Panc1 (cell line): ENCODE measurements at regions not wholly inside any gene's neighbourhood (a gene's known extent, or its start where the extent isn't known, plus 50 kb on each side); places are given as distances from the start of the nearest gene placed in this dataset.

Experiments
- ATAC-seq: fragments of 200-7000 bp; cut with Tn5 transposase; 2 replicates; pipeline ENCODE4 v1.9.1; 2020; ENCODE audit warnings: mild to moderate bottlenecking, moderate library complexity
- BruUV-seq: library from RNA; stranded (reverse); fragments of 400-500 nt; replicated peaks from 2 replicates; lab custom pipeline; 2021; lab: Mats Ljungman, UMichigan
- CTCF ChIA-PET: fragments of 300-600 bp; sonication (Branson Sonifier 250); formaldehyde crosslinking; loops from one replicate; lab custom pipeline; 2022; ENCODE audit warnings: antibody characterized with exemption; lab: Charles Lee
- POLR2A ChIA-PET: fragments of 300-600 bp; sonication (Branson Sonifier 250); formaldehyde crosslinking; loops from one replicate; lab custom pipeline; 2022; ENCODE audit warnings: antibody characterized with exemption; lab: Charles Lee
- DNase-seq: peaks from one replicate; pipeline ENCODE4 v3.0.0-alpha.2; 2010; ENCODE audit warnings: low read depth, low spot score
- H3K27ac ChIP-seq: 2 replicates; pipeline ENCODE4 v1.5.1; 2011; ENCODE audit warnings: mild to moderate bottlenecking, low read length, inconsistent platforms
- H3K27me3 ChIP-seq: fragments of 200-500 bp; sonication (Bioruptor generic); 2 replicates; pipeline ENCODE4 v1.6.0; 2014; ENCODE audit warnings: low read length, inconsistent platforms; ENCODE audit not compliant: control insufficient read depth, insufficient read depth
- H3K36me3 ChIP-seq: fragments of 200-500 bp; sonication (Bioruptor generic); 2 replicates; pipeline ENCODE4 v1.5.1; 2014; ENCODE audit warnings: inconsistent platforms, mild to moderate bottlenecking, low read length, moderate library complexity; ENCODE audit not compliant: control insufficient read depth, insufficient read depth
- H3K4me1 ChIP-seq: 2 replicates; pipeline ENCODE4 v1.5.1; 2011; ENCODE audit warnings: inconsistent platforms, mild to moderate bottlenecking, low read length, moderate library complexity; ENCODE audit not compliant: control insufficient read depth, insufficient read depth
- H3K4me3 ChIP-seq, 2 experiments: 2 replicates each; pipeline ENCODE4 v1.5.1; 2011 to 2012; ENCODE audit warnings: low read depth in 2 of 2, low read length in 2 of 2, mild to moderate bottlenecking in 2 of 2, inconsistent platforms in 1 of 2, moderate library complexity in 1 of 2
- H3K9me3 ChIP-seq: fragments of 200-500 bp; sonication (Bioruptor generic); 2 replicates; pipeline ENCODE4 v1.5.1; 2014; ENCODE audit warnings: low read depth, mild to moderate bottlenecking, inconsistent platforms, low read length, moderate library complexity; ENCODE audit not compliant: control insufficient read depth, insufficient read depth
- CTCF ChIP-seq: fragments of 450-650 bp; IDR thresholded peaks from 2 replicates; pipeline ENCODE4 v1.5.1; 2017; ENCODE audit warnings: mild to moderate bottlenecking
- POLR2AphosphoS5 ChIP-seq: IDR thresholded peaks from 2 replicates; pipeline ENCODE4 v1.6.1; 2012; ENCODE audit warnings: mild to moderate bottlenecking, low read depth, low read length, moderate library complexity
- REST ChIP-seq, 2 experiments: IDR thresholded peaks; 2 replicates each; pipeline ENCODE4 v1.6.1; 2011 to 2012; ENCODE audit warnings: low read depth in 2 of 2, control low read depth in 1 of 2, low read length in 1 of 2, mild to moderate bottlenecking in 1 of 2, moderate library complexity in 1 of 2; ENCODE audit not compliant: insufficient read depth in 1 of 2
- SIN3A ChIP-seq: IDR thresholded peaks from 2 replicates; pipeline ENCODE4 v1.6.1; 2012; ENCODE audit warnings: low read depth, mild to moderate bottlenecking, low read length, moderate library complexity, borderline replicate concordance; ENCODE audit not compliant: insufficient read depth
- TCF7L2 ChIP-seq: IDR thresholded peaks from 2 replicates; pipeline ENCODE4 v1.6.1; 2011; ENCODE audit warnings: mild to moderate bottlenecking, low read depth, low read length, inconsistent platforms
- in situ Hi-C: cut with HindIII; loops from 2 replicates; pipeline ENCODE4 v1.10.0; 2016; ENCODE audit warnings: low sequenced_read_pairs, low pct_unique_long_range_greater_than_20kb
- intact Hi-C: fragments of 100-400 bp; cut with micrococcal nuclease; formaldehyde crosslinking; loops from one replicate; pipeline ENCODE4 v1.10.0; 2022; ENCODE audit not compliant: unreplicated experiment

- ChIA-PET CTCF (interaction anchor here (0.9 kb wide), 1 partner anchor 344 kb away, joined by 7 read pairs; no protein-coding TSS in a partner anchor), POLR2A (no interaction called here)
- Histone ChIP-seq H3K4me1 (no peaks in the 10 kb centered on the region), H3K4me3 (no peak overlapping the region), H3K27me3 (peaks cover 3% of the 10 kb centered on the region), H3K27ac (no peak overlapping the region), H3K36me3 (no peaks in the 10 kb centered on the region), H3K9me3 (no peaks in the 10 kb centered on the region)
- DNase-seq, result no peak
- in situ Hi-C loops, result no loop called here
- ATAC-seq, result no peak
- intact Hi-C loops, result no loop called here
- BruUV-seq, result no TSS peak
- no peak for TF ChIP-seq TCF7L2
- TF ChIP-seq REST (IDR thresholded peaks at IDR 0.05; ENCODE audit: insufficient read depth in 1 of 2, low read depth in 2 of 2, low read length in 1 of 2), result no peak
- no peak for TF ChIP-seq CTCF
- no peak for TF ChIP-seq POLR2AphosphoS5
- no peak for TF ChIP-seq SIN3A
Measured at GRCh38 chr17:6018788-6019187, 51.4 kb upstream of the WSCD1 start.

GRCh38 chr17:6019959-6020358 lies 50.2 kb upstream of the WSCD1 start:
- H3K9me3 ChIP-seq, result no peaks in the 10 kb centered on the region
- peaks cover 3% of the 10 kb centered on the region for H3K27me3 ChIP-seq
- H3K4me3 ChIP-seq, result no peak overlapping the region
- no TSS peak for BruUV-seq
- H3K27ac ChIP-seq, result no peak overlapping the region
- CTCF ChIA-PET, result interaction anchor here (0.9 kb wide), 1 partner anchor 346 kb away, joined by 7 read pairs; no protein-coding TSS in a partner anchor
- POLR2A ChIA-PET, result no interaction called here
- in situ Hi-C loops, result no loop called here
- ATAC-seq (no peak), DNase-seq (no peak)
- H3K36me3 ChIP-seq, result no peaks in the 10 kb centered on the region
- H3K4me1 ChIP-seq, result no peaks in the 10 kb centered on the region
- intact Hi-C loops, result no loop called here
- TF ChIP-seq REST (IDR thresholded peaks at IDR 0.05; ENCODE audit: insufficient read depth in 1 of 2, low read depth in 2 of 2, low read length in 1 of 2) (no peak), SIN3A (no peak), TCF7L2 (no peak), POLR2AphosphoS5 (no peak), CTCF (no peak)
